H1 (cell line): ENCODE measurements at regions not wholly inside any gene's neighbourhood (a gene's known extent, or its start where the extent isn't known, plus 50 kb on each side); places are given as distances from the start of the nearest gene placed in this dataset.

Experiments used
- CTCF ChIP-seq, 3 experiments: IDR thresholded peaks; 1 replicate in 2 of 3; 2 replicates in 1 of 3; pipeline versions ENCODE4 v1.5.1 to v1.6.1; 2011; ENCODE audit warnings: low read length in 3 of 3, mild to moderate bottlenecking in 3 of 3, inconsistent platforms in 2 of 3, low read depth in 1 of 3, moderate library complexity in 1 of 3; ENCODE audit not compliant: insufficient read depth in 1 of 3; ENCODE audit errors: control extremely low read depth in 1 of 3
- EP300 ChIP-seq, 2 experiments: IDR thresholded peaks; 1 replicate in 1 of 2; 2 replicates in 1 of 2; pipeline ENCODE4 v1.6.1; 2011 to 2012; ENCODE audit warnings: low read depth in 2 of 2, low read length in 2 of 2, mild to moderate bottlenecking in 2 of 2, borderline replicate concordance in 1 of 2, inconsistent platforms in 1 of 2, moderate library complexity in 1 of 2
- EZH2 ChIP-seq: fragments of 200-600 bp; sonication (generic); IDR thresholded peaks from 2 replicates; pipeline ENCODE4 v1.7.1; 2012; ENCODE audit warnings: low read depth, mild to moderate bottlenecking, moderate library complexity, low read length, inconsistent platforms; ENCODE audit not compliant: severe bottlenecking
- POLR2A ChIP-seq, 2 experiments: IDR thresholded peaks; 1 replicate in 1 of 2; 2 replicates in 1 of 2; pipeline ENCODE4 v1.6.1; 2011; ENCODE audit warnings: low read depth in 2 of 2, low read length in 2 of 2, mild to moderate bottlenecking in 2 of 2; ENCODE audit errors: control extremely low read depth in 1 of 2
- POLR2AphosphoS5 ChIP-seq: IDR thresholded peaks from 2 replicates; pipeline ENCODE4 v1.6.1; 2011; ENCODE audit warnings: low read depth, low read length
- SP1 ChIP-seq: IDR thresholded peaks from 2 replicates; pipeline ENCODE4 v1.6.1; 2011; ENCODE audit warnings: low read depth, low read length
- TF ChIP-seq, protein P1 (sequence below): IDR thresholded peaks from 2 replicates; pipeline ENCODE4 v1.6.1; 2011; ENCODE audit warnings: low read length, improper control_type of control experiment

- TF ChIP-seq CTCF (IDR thresholded peaks at IDR 0.05; ENCODE audit: control extremely low read depth in 1 of 3, insufficient read depth in 1 of 3, low read depth in 1 of 3, low read length in 3 of 3), result no peak
- TF ChIP-seq EP300 (IDR thresholded peaks at IDR 0.05; ENCODE audit: borderline replicate concordance in 1 of 2, low read depth in 2 of 2, low read length in 2 of 2), result no peak
- no peak for TF ChIP-seq POLR2AphosphoS5
- TF ChIP-seq EZH2, result no peak
- TF ChIP-seq, protein P1, sequence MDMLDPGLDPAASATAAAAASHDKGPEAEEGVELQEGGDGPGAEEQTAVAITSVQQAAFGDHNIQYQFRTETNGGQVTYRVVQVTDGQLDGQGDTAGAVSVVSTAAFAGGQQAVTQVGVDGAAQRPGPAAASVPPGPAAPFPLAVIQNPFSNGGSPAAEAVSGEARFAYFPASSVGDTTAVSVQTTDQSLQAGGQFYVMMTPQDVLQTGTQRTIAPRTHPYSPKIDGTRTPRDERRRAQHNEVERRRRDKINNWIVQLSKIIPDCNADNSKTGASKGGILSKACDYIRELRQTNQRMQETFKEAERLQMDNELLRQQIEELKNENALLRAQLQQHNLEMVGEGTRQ, result no peak
- no peak for TF ChIP-seq POLR2A (IDR thresholded peaks at IDR 0.05; ENCODE audit: control extremely low read depth in 1 of 2, low read depth in 2 of 2, low read length in 2 of 2)
- TF ChIP-seq SP1, result no peak
These were observed 209.0 kb upstream of the ZMIZ1 start for GRCh38 chr10:78859769-78860168.
